ENCODE measurements at regions not wholly inside any gene's neighbourhood (a gene's known extent, or its start where the extent isn't known, plus 50 kb on each side); places are given as distances from the start of the nearest gene placed in this dataset.

- DNase-seq (ENCODE audit: extremely low read depth, insufficient read length), result no peak
- H3K4me3 ChIP-seq (replicated peaks; ENCODE audit: low read depth, low read length), result no peak overlapping the region
- no peak for TF ChIP-seq CTCF (IDR thresholded peaks at IDR 0.05; ENCODE audit: insufficient read depth, low read length, poor library complexity, severe bottlenecking)
- no peaks in the 10 kb centered on the region for H3K36me3 ChIP-seq (ENCODE audit: control insufficient read depth, insufficient read depth, low read length)
- H3K27me3 ChIP-seq (replicated peaks; ENCODE audit: control insufficient read depth, insufficient read depth, low read length), result no peaks in the 10 kb centered on the region
Observed at GRCh38 chr9:13705373-13705772, 425.9 kb upstream of the MPDZ start.

- no peak for DNase-seq (ENCODE audit: extremely low read depth, insufficient read length)
- Histone ChIP-seq H3K36me3 (ENCODE audit: control insufficient read depth, insufficient read depth, low read length) (no peaks in the 10 kb centered on the region), H3K4me3 (replicated peaks; ENCODE audit: low read depth, low read length) (no peak overlapping the region), H3K27me3 (replicated peaks; ENCODE audit: control insufficient read depth, insufficient read depth, low read length) (no peaks in the 10 kb centered on the region)
- TF ChIP-seq CTCF (IDR thresholded peaks at IDR 0.05; ENCODE audit: insufficient read depth, low read length, poor library complexity, severe bottlenecking), result no peak
Observed at GRCh38 chr9:13690595-13690994, 411.1 kb upstream of the MPDZ start.

- DNase-seq (ENCODE audit: extremely low read depth, insufficient read length), result no peak
- Histone ChIP-seq H3K27me3 (replicated peaks; ENCODE audit: control insufficient read depth, insufficient read depth, low read length) (no peaks in the 10 kb centered on the region), H3K4me3 (replicated peaks; ENCODE audit: low read depth, low read length) (no peak overlapping the region), H3K36me3 (ENCODE audit: control insufficient read depth, insufficient read depth, low read length) (no peaks in the 10 kb centered on the region)
- no peak for TF ChIP-seq CTCF (IDR thresholded peaks at IDR 0.05; ENCODE audit: insufficient read depth, low read length, poor library complexity, severe bottlenecking)
Observed at GRCh38 chr9:13689925-13690324, 410.4 kb upstream of the MPDZ start.

- Histone ChIP-seq H3K36me3 (ENCODE audit: control insufficient read depth, insufficient read depth, low read length) (no peaks in the 10 kb centered on the region), H3K27me3 (replicated peaks; ENCODE audit: control insufficient read depth, insufficient read depth, low read length) (no peaks in the 10 kb centered on the region), H3K4me3 (replicated peaks; ENCODE audit: low read depth, low read length) (no peak overlapping the region)
- DNase-seq (ENCODE audit: extremely low read depth, insufficient read length), result no peak
- no peak for TF ChIP-seq CTCF (IDR thresholded peaks at IDR 0.05; ENCODE audit: insufficient read depth, low read length, poor library complexity, severe bottlenecking)
Observed at GRCh38 chr9:13688990-13689600, 409.6 kb upstream of the MPDZ start.

- no peak for DNase-seq (ENCODE audit: extremely low read depth, insufficient read length)
- Histone ChIP-seq H3K36me3 (ENCODE audit: control insufficient read depth, insufficient read depth, low read length) (no peaks in the 10 kb centered on the region), H3K4me3 (replicated peaks; ENCODE audit: low read depth, low read length) (no peak overlapping the region), H3K27me3 (replicated peaks; ENCODE audit: control insufficient read depth, insufficient read depth, low read length) (no peaks in the 10 kb centered on the region)
- no peak for TF ChIP-seq CTCF (IDR thresholded peaks at IDR 0.05; ENCODE audit: insufficient read depth, low read length, poor library complexity, severe bottlenecking)
Observed at GRCh38 chr9:13688223-13688989, 408.9 kb upstream of the MPDZ start.
